AG09319 (cell line): ENCODE measurements at regions not wholly inside any gene's neighbourhood (a gene's known extent, or its start where the extent isn't known, plus 50 kb on each side); places are given as distances from the start of the nearest gene placed in this dataset.

Source experiments
- DNase-seq: peaks from one replicate; pipeline ENCODE4 v3.0.0-alpha.2; 2010; ENCODE audit warnings: low read depth; ENCODE audit errors: extremely low read depth
- CTCF ChIP-seq: IDR thresholded peaks from 2 replicates; pipeline ENCODE4 v1.5.1; 2011; ENCODE audit warnings: low read depth, mild to moderate bottlenecking, inconsistent platforms, low read length, moderate library complexity

DNA sequence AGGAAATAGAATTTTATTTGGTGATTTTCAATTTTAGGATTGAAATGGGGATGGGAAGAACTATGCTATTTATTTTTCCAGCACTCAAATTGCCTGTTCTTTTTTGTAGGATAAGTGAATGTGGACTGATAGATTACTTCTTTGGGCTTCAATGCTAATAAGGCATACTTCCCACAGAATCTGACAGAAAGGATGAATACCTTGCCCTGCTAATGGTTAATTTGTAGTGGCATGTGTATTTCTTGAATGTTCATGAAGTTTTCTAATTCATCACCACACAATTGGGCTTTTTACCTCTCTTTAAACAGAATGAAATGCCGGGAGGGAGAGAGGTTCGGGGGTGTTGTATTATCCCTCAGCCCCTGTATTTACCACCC lies 369.1 kb upstream of the ADGRL2 start:
- no peak for DNase-seq
- TF ChIP-seq CTCF = no peak

- no peak for DNase-seq
- TF ChIP-seq CTCF = no peak
These were observed 369.6 kb upstream of the ADGRL2 start for GRCh38 chr1:81430955-81431623.

DNA sequence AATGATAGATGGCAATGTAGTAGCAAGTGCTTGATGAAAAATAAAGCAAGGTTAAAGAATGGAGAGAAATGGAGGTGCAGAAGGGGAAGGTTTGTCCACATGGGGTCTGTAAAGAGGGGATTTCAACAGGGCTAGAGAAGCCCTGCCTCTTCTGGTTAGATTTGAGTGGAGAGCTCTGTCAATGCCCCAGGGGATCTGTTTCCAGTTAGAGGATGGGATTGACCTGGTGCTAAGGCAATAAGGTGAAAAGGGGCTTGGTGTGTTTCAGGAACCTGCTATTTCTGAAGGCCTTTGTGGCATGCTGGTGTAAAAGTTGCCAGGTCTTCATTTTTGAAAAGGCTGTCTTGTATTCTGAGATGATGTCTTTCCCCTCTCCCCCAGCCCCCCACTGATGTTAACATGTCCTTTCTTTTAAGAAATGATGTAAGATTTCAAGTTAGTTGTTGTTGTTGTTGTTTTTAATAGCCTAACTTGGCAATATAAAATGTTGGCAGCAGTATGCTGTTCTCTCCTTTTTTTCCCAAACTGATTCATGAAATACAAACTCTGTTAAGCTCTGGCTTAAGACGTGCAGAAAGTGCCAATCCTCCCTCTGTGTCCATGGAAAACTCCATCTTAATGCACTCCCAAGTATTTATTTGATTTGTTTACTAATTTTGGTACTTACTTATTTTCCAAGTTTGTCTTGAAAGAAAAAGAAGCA lies 370.3 kb upstream of the ADGRL2 start:
- no peak for DNase-seq
- TF ChIP-seq CTCF = no peak

DNA sequence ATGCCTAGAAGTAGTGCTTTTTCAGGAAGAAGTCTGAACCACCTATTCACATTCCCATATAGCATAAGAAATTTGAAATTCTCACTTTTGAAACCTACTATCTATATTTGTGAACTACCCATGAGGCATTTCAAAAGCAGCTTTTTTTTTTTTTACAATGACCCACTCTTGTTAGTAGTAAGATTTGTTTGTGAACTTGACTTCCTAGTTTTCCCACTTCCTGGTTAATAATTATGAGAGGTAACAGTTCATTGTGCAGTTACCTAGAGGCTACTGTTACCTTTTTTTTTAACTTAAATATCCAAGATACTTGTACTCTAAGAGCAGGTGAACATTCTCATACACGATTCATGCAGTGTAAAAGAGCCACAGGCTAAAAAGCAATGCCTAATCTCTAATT lies 371.7 kb upstream of the ADGRL2 start:
- no peak for DNase-seq
- no peak for TF ChIP-seq CTCF

- TF ChIP-seq CTCF = no peak
- DNase-seq = no peak
These were observed 375.9 kb upstream of the ADGRL2 start for GRCh38 chr1:81424816-81425215.

DNA sequence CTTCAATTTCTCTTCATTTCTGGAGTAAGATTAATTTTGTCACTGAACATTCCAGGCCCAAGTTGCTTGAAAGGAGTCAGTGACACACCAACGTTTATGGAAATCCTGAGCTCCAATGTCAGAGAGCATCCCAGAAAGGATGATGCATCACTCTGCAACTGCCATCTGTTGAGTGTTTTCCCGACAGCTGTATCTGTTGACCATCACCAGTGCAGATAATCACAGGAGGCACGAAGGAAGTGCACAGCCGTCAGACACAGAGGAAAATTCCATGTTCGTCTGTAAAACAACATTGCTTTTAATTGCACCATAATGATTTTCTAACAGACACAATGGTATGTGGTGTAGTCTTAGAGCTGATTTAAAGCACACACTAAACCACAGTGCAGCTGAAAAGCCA lies 376.7 kb upstream of the ADGRL2 start:
- TF ChIP-seq CTCF = no peak
- no peak for DNase-seq

- no peak for TF ChIP-seq CTCF
- no peak for DNase-seq
These were observed 380.0 kb upstream of the ADGRL2 start for GRCh38 chr1:81420760-81421159.
